PFSK-1 (cell line): ENCODE measurements at regions not wholly inside any gene's neighbourhood (a gene's known extent, or its start where the extent isn't known, plus 50 kb on each side); places are given as distances from the start of the nearest gene placed in this dataset.

ENCODE experiments used
- FOXP2 ChIP-seq: optimal IDR thresholded peaks from 2 replicates; pipeline ENCODE3; 2011; ENCODE audit warnings: borderline replicate concordance, control low read depth, inconsistent platforms; ENCODE audit not compliant: insufficient read depth; ENCODE audit errors: extremely low read length, extremely low read depth
- POLR2AphosphoS5 ChIP-seq: IDR thresholded peaks from 2 replicates; pipeline ENCODE4 v1.6.1; 2012; ENCODE audit warnings: low read depth, mild to moderate bottlenecking, control low read depth, low read length, moderate library complexity
- SIN3A ChIP-seq: IDR thresholded peaks from 2 replicates; pipeline ENCODE4 v1.6.1; 2012; ENCODE audit warnings: mild to moderate bottlenecking, low read length, moderate library complexity, borderline replicate concordance; ENCODE audit not compliant: insufficient read depth
- TAF1 ChIP-seq: IDR thresholded peaks from 2 replicates; pipeline ENCODE4 v1.6.1; 2012; ENCODE audit warnings: low read length, control low read depth, borderline replicate concordance; ENCODE audit not compliant: insufficient read depth
- TF ChIP-seq, protein P1 (sequence below), 2 experiments: IDR thresholded peaks; 2 replicates each; pipeline versions ENCODE4 v1.6.1 to v1.8.0; 2011 to 2012; ENCODE audit warnings: low read depth in 2 of 2, low read length in 2 of 2, control low read depth in 1 of 2, inconsistent platforms in 1 of 2, mild to moderate bottlenecking in 1 of 2, moderate library complexity in 1 of 2; ENCODE audit not compliant: insufficient read depth in 1 of 2

DNA sequence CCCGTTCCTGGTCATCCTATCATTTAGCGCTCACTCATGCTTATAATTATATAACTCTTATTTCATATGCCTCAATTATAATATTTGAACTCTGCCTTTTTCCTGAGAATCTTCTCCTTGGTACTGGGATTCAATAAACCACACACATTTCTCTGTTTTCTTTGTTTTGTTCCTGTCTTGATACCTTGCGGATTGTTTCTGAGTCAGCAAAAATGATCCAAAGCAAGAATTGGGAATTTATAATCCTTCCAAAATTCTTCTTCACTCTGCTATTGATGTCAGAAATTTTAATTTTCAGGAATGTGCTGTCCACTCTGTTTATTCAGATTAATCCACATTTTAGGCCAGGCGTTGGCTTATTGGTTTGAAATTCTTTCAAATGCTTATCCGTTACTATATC lies 886.0 kb downstream of the SUCLG1 start:
- TF ChIP-seq, protein P1, sequence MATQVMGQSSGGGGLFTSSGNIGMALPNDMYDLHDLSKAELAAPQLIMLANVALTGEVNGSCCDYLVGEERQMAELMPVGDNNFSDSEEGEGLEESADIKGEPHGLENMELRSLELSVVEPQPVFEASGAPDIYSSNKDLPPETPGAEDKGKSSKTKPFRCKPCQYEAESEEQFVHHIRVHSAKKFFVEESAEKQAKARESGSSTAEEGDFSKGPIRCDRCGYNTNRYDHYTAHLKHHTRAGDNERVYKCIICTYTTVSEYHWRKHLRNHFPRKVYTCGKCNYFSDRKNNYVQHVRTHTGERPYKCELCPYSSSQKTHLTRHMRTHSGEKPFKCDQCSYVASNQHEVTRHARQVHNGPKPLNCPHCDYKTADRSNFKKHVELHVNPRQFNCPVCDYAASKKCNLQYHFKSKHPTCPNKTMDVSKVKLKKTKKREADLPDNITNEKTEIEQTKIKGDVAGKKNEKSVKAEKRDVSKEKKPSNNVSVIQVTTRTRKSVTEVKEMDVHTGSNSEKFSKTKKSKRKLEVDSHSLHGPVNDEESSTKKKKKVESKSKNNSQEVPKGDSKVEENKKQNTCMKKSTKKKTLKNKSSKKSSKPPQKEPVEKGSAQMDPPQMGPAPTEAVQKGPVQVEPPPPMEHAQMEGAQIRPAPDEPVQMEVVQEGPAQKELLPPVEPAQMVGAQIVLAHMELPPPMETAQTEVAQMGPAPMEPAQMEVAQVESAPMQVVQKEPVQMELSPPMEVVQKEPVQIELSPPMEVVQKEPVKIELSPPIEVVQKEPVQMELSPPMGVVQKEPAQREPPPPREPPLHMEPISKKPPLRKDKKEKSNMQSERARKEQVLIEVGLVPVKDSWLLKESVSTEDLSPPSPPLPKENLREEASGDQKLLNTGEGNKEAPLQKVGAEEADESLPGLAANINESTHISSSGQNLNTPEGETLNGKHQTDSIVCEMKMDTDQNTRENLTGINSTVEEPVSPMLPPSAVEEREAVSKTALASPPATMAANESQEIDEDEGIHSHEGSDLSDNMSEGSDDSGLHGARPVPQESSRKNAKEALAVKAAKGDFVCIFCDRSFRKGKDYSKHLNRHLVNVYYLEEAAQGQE (IDR thresholded peaks at IDR 0.05; ENCODE audit: insufficient read depth in 1 of 2, low read depth in 2 of 2, low read length in 2 of 2) = no peak
- no peak for TF ChIP-seq SIN3A
- no peak for TF ChIP-seq FOXP2
- no peak for TF ChIP-seq POLR2AphosphoS5
- TF ChIP-seq TAF1 = no peak

DNA sequence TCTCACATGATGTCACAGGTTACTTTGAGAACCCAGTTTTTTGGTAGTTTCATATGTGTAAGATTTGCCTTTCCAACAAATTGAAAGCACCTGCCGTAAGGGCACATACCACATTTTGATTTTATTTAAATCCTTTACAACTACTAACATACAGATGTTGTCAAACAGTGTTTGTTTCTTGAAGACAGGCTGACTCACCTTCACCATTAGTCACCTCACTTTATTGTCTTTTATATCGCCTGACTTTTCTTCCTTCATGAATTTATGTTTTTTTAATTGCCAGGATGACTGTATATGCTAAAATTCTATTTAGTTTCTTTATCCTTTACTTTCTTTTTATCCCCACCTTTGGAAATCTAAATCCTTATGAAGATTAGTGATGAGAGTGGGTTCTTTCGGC lies 886.7 kb downstream of the SUCLG1 start:
- TF ChIP-seq FOXP2 (no peak), POLR2AphosphoS5 (no peak), SIN3A (no peak), TAF1 (no peak)
- TF ChIP-seq, protein P1 (IDR thresholded peaks at IDR 0.05; ENCODE audit: insufficient read depth in 1 of 2, low read depth in 2 of 2, low read length in 2 of 2) = no peak

DNA sequence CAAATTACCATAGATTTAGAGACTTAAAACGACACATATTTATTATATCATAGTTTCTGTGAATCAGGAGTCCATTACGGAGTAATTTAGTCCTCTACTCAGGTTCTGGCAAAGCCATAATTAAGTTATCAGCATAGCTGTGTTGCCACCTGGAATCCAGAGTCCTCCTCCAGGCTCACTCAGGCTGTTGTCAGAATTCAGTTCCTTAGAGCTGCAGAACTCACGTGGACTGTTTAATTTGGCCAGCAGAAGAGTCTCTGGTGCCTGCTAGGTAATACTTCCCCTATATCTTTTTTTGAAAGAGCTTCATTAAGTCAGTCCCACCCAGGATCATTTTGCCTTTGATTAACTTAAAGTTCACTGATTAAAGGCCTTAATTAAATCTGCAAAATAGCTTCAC lies 891.5 kb downstream of the SUCLG1 start:
- TF ChIP-seq POLR2AphosphoS5 (no peak), TAF1 (no peak)
- TF ChIP-seq, protein P1 (IDR thresholded peaks at IDR 0.05; ENCODE audit: insufficient read depth in 1 of 2, low read depth in 2 of 2, low read length in 2 of 2) = no peak

DNA sequence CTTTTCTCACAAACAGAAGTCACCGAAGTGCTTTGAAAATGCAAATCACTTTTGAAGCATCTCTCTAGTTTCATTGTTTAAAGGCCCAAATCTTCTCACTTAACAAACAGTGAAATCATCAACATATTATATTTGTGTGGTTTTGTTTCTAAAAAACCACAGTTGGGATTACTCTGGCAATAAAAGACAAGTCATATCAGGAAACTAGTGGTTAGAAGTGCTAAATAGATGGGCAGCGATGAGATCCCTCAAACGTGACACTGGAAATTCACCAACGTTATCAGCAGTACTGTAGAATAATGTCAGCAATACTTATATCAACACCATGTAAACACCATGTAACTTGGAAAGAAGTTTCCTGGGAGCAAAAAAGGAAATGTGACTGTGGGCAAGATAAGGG lies 893.5 kb downstream of the SUCLG1 start:
- TF ChIP-seq TAF1 = no peak
- no peak for TF ChIP-seq SIN3A

DNA sequence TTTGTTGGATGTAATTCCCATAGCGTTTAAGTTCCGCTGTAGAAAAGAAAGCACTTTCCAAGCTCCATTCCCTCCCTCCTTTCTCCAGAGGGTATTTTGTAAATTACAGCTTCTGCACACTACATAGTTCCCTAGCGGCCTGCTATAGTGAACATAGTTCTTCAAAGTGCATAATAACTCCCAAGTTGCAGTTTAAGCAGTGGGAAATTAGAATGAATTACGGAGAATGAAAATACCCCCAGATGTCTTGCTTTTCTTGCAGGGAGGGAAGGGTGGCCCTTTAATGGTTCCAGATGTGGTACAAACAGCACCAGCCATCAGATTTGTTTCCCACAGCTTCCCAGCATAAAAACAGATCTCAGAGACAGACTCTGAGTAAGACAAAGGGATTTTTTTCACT lies 893.9 kb downstream of the SUCLG1 start:
- TF ChIP-seq POLR2AphosphoS5 = no peak
- no peak for TF ChIP-seq FOXP2
- TF ChIP-seq, protein P1 (IDR thresholded peaks at IDR 0.05; ENCODE audit: insufficient read depth in 1 of 2, low read depth in 2 of 2, low read length in 2 of 2) = no peak
- no peak for TF ChIP-seq TAF1
- TF ChIP-seq SIN3A = no peak

DNA sequence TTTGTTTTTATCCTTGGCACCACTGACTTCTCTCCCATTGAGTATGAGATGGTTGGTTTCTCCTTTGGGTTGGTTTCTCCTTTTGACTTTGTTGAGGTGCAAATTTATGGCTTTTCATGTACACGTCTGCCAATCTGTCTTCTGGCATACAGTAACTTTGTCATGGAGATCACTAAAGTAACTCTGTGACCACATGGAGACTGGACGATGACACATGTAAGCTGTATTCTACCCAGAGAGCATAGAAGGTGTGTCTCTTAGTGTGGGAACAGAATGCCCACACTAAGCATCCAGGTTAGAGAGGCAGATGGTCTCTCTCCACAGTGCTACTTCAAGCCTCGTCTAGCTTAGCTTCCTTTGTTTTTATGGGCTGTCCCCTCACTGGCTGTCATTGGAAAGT lies 897.5 kb downstream of the SUCLG1 start:
- TF ChIP-seq, protein P1 (IDR thresholded peaks at IDR 0.05; ENCODE audit: insufficient read depth in 1 of 2, low read depth in 2 of 2, low read length in 2 of 2) = no peak
- no peak for TF ChIP-seq SIN3A
- no peak for TF ChIP-seq FOXP2
- no peak for TF ChIP-seq TAF1
- TF ChIP-seq POLR2AphosphoS5 = no peak
